Lung (tissue), 11 donors: ENCODE measurements at regions not wholly inside any gene's neighbourhood (a gene's known extent, or its start where the extent isn't known, plus 50 kb on each side); places are given as distances from the start of the nearest gene placed in this dataset.

Source experiments
- ATAC-seq: fragments of 200-7000 bp; cut with Tn5 transposase; one replicate; pipeline ENCODE4 v1.9.1; 2020; ENCODE audit warnings: moderate number of reproducible peaks; ENCODE audit not compliant: insufficient read depth, low FRiP score
- DNase-seq, 3 donors: peaks; one replicate each; pipeline ENCODE4 v3.0.0-alpha.2; 2013 to 2017
- H3K27ac ChIP-seq, 2 donors: one replicate each; pipeline ENCODE4 v1.5.1; 2013; ENCODE audit warnings: mild to moderate bottlenecking in 2 of 2, moderate library complexity in 2 of 2, control low read depth in 1 of 2, inconsistent platforms in 1 of 2, low read depth in 1 of 2, low read length in 1 of 2
- H3K27me3 ChIP-seq, 3 donors: one replicate each; pipeline ENCODE4 v1.5.1; 2013; ENCODE audit warnings: low read length in 2 of 3; ENCODE audit not compliant: control insufficient read depth in 3 of 3, insufficient read depth in 3 of 3
- H3K36me3 ChIP-seq, 4 donors: one replicate each; pipeline ENCODE4 v1.5.1; 2013; ENCODE audit warnings: low read length in 4 of 4, mild to moderate bottlenecking in 1 of 4, moderate library complexity in 1 of 4; ENCODE audit not compliant: control insufficient read depth in 4 of 4, insufficient read depth in 4 of 4
- H3K4me1 ChIP-seq, 5 donors: one replicate each; pipeline ENCODE4 v1.5.1; 2013; ENCODE audit warnings: low read length in 5 of 5, mild to moderate bottlenecking in 2 of 5, moderate library complexity in 1 of 5; ENCODE audit not compliant: control insufficient read depth in 5 of 5, insufficient read depth in 5 of 5
- H3K4me3 ChIP-seq: one replicate; pipeline ENCODE4 v1.5.1; 2013; ENCODE audit warnings: mild to moderate bottlenecking, control low read depth, moderate library complexity
- H3K9ac ChIP-seq, 2 donors: one replicate each; pipeline ENCODE4 v1.5.1; 2013; ENCODE audit warnings: low read length in 2 of 2, control low read depth in 1 of 2; ENCODE audit not compliant: insufficient read depth in 1 of 2
- H3K9me3 ChIP-seq, 4 donors: one replicate each; pipeline ENCODE4 v1.5.1; 2013; ENCODE audit warnings: low read length in 3 of 4, mild to moderate bottlenecking in 1 of 4, moderate library complexity in 1 of 4; ENCODE audit not compliant: control insufficient read depth in 4 of 4, insufficient read depth in 3 of 4
- CTCF ChIP-seq: IDR thresholded peaks from 2 replicates; pipeline ENCODE4 v1.5.1; 2012; ENCODE audit warnings: mild to moderate bottlenecking; ENCODE audit errors: control extremely low read depth, extremely low read depth
- WGBS, 2 donors: extraction: QIAGEN DNeasy Blood & Tissue Kit; methylation state at CpG; one replicate each; pipeline ENCODE4 v1.1.7; 2013; 5-methylcytosine and 5-hydroxymethylcytosine counted together
- donor health status: control.
- donor health status: control.
- donor health status: Bipolar disorder and iron deficiency.
- donor health status: healthy.
- donor health status: DM: yes; HTN: yes; CAD: no.

GRCh38 chr12:16449459-16449858 lies 102.0 kb downstream of the MGST1 start:
- no peak overlapping the region for H3K9ac ChIP-seq
- TF ChIP-seq CTCF: no peak
- no peaks in the 10 kb centered on the region for H3K4me1 ChIP-seq
- H3K27ac ChIP-seq: no peak overlapping the region
- no peaks in the 10 kb centered on the region for H3K36me3 ChIP-seq
- DNase-seq (no peak), ATAC-seq (no peak)
- no peaks in the 10 kb centered on the region for H3K27me3 ChIP-seq
- no peak overlapping the region for H3K4me3 ChIP-seq
- WGBS, 2 donors: 76 to 83% methylated on average over 2 of the region's 2 CpGs
- no peaks in the 10 kb centered on the region for H3K9me3 ChIP-seq

GRCh38 chr12:16453319-16453718 lies 105.9 kb downstream of the MGST1 start:
- no peak overlapping the region for H3K9ac ChIP-seq
- H3K4me3 ChIP-seq: no peak overlapping the region
- 53 to 56% methylated on average over 3 of the region's 3 CpGs for WGBS, 2 donors
- no peaks in the 10 kb centered on the region for H3K36me3 ChIP-seq
- ATAC-seq: no peak
- no peaks in the 10 kb centered on the region for H3K4me1 ChIP-seq
- H3K27me3 ChIP-seq: no peaks in the 10 kb centered on the region
- H3K27ac ChIP-seq: no peak overlapping the region
- DNase-seq: no peak
- H3K9me3 ChIP-seq: no peaks in the 10 kb centered on the region
- TF ChIP-seq CTCF: no peak

GRCh38 chr12:16454481-16454880 lies 107.0 kb downstream of the MGST1 start:
- Histone ChIP-seq H3K27ac (no peak overlapping the region), H3K9ac (no peak overlapping the region), H3K4me3 (no peak overlapping the region), H3K36me3 (no peaks in the 10 kb centered on the region), H3K27me3 (no peaks in the 10 kb centered on the region), H3K4me1 (no peaks in the 10 kb centered on the region), H3K9me3 (no peaks in the 10 kb centered on the region)
- TF ChIP-seq CTCF: no peak
- DNase-seq (no peak), ATAC-seq (no peak)
- 78 to 80% methylated on average over 2 of the region's 2 CpGs for WGBS, 2 donors

- Histone ChIP-seq H3K27me3 (no peaks in the 10 kb centered on the region), H3K4me1 (no peaks in the 10 kb centered on the region), H3K9ac (no peak overlapping the region), H3K4me3 (no peak overlapping the region), H3K9me3 (no peaks in the 10 kb centered on the region), H3K36me3 (no peaks in the 10 kb centered on the region), H3K27ac (no peak overlapping the region)
- no peak for TF ChIP-seq CTCF
- ATAC-seq: no peak
- WGBS, 2 donors: 71 to 85% methylated on average over 2 of the region's 2 CpGs
- no peak for DNase-seq
Observed at GRCh38 chr12:16458521-16459078, 111.2 kb downstream of the MGST1 start.
